ENCODE measurements at regions not wholly inside any gene's neighbourhood (a gene's known extent, or its start where the extent isn't known, plus 50 kb on each side); places are given as distances from the start of the nearest gene placed in this dataset.

- H4K20me1 ChIP-seq (ENCODE audit: insufficient read depth, low read length): no peaks in the 10 kb centered on the region
- no TSS peak for BruUV-seq (replicated peaks)
- DNase-seq (ENCODE audit: low spot score) (no peak), ATAC-seq (peak; percentile 19; the same call in 1 of the 3 replicates), FAIRE-seq (no peak)
- POLR2A ChIA-PET: no interaction called here
- 57% methylated on average over 8 of the region's 8 CpGs for WGBS (ENCODE audit: low lambda C conversion rate)
- CTCF ChIA-PET (ENCODE audit: low intra/inter-chr PET ratio, low total read pairs): no interaction called here
- H3K27me3 ChIP-seq (ENCODE audit: control insufficient read depth in 1 of 2, insufficient read depth in 2 of 2, low read length in 2 of 2): peaks cover 0 to 18% of the 10 kb centered on the region in 2 experiments; a peak in 3 of 5 replicates
- no peaks in the 10 kb centered on the region for H3K9me3 ChIP-seq (ENCODE audit: low read length)
- no peaks in the 10 kb centered on the region for H3K4me1 ChIP-seq (ENCODE audit: insufficient read depth, low read length)
- H3K79me2 ChIP-seq (ENCODE audit: insufficient read depth, low read length): no peaks in the 10 kb centered on the region
- H3K4me2 ChIP-seq (ENCODE audit: low read depth, low read length): no peak overlapping the region
- no peak overlapping the region for H3K4me3 ChIP-seq (replicated peaks in 1 of 3; ENCODE audit: insufficient read depth in 1 of 3, low read depth in 2 of 3, low read length in 3 of 3)
- no peaks in the 10 kb centered on the region for H3K36me3 ChIP-seq (replicated peaks in 1 of 2; ENCODE audit: control insufficient read depth in 1 of 2, insufficient read depth in 2 of 2, low read length in 2 of 2)
- H3K27ac ChIP-seq (ENCODE audit: extremely low read length, insufficient read depth, low read length): no peak overlapping the region
- intact Hi-C loops (cut with micrococcal nuclease; ENCODE audit: unreplicated experiment) (no loop called here), in situ Hi-C loops (cut with HindIII; ENCODE audit: extremely low pct_ligation_motif_present, low pct_unique_long_range_greater_than_20kb) (no loop called here)
- no peak overlapping the region for H3K9ac ChIP-seq (ENCODE audit: insufficient read depth, low read depth, low read length)
- no peak overlapping the region for H2AFZ ChIP-seq (ENCODE audit: low read length)
- TF ChIP-seq SNAPC2 (CRISPR knock-in tag; IDR thresholded peaks at IDR 0.05) (no peak), HOXA3 (CRISPR knock-in tag; IDR thresholded peaks at IDR 0.05) (no peak), ZNF891 (CRISPR knock-in tag; IDR thresholded peaks at IDR 0.05) (no peak), ZFP41 (CRISPR knock-in tag; IDR thresholded peaks at IDR 0.05; ENCODE audit: borderline replicate concordance) (no peak), DNMT3B (CRISPR knock-in tag; conservative IDR thresholded peaks at IDR 0.05) (no peak), ZNF557 (CRISPR knock-in tag; IDR thresholded peaks at IDR 0.05) (no peak), ZNF275 (CRISPR knock-in tag; IDR thresholded peaks at IDR 0.05; ENCODE audit: borderline replicate concordance) (no peak), ZNF24 (IDR thresholded peaks at IDR 0.05) (no peak), ATF4 (CRISPR knock-in tag; IDR thresholded peaks at IDR 0.05) (no peak), JUN (CRISPR knock-in tag; IDR thresholded peaks at IDR 0.05) (no peak), U2AF1 (optimal IDR thresholded peaks at IDR 0.05; ENCODE audit: low read depth, low read length) (no peak), MXD1 (CRISPR knock-in tag; IDR thresholded peaks at IDR 0.05) (no peak), ZBTB39 (CRISPR knock-in tag; IDR thresholded peaks at IDR 0.05) (no peak), AHR (CRISPR knock-in tag; IDR thresholded peaks at IDR 0.05) (no peak), NR1H2 (CRISPR knock-in tag; IDR thresholded peaks at IDR 0.05; ENCODE audit: borderline replicate concordance, low read depth) (no peak), REL (CRISPR knock-in tag; conservative IDR thresholded peaks at IDR 0.05) (no peak), CAMTA2 (CRISPR knock-in tag; IDR thresholded peaks at IDR 0.05; ENCODE audit: borderline replicate concordance) (no peak), DNMT1 (CRISPR knock-in tag; IDR thresholded peaks at IDR 0.05) (no peak)
These were observed 127.6 kb downstream of the TTLL2 start for GRCh38 chr6:167452338-167453081.
